ENCODE measurements at regions not wholly inside any gene's neighbourhood (a gene's known extent, or its start where the extent isn't known, plus 50 kb on each side); places are given as distances from the start of the nearest gene placed in this dataset.
"Not testable (repeated sequence)": the region's sequence is repeated elsewhere in the genome, so short reads cannot be mapped to it uniquely, and the experiment has no call there.

DNA sequence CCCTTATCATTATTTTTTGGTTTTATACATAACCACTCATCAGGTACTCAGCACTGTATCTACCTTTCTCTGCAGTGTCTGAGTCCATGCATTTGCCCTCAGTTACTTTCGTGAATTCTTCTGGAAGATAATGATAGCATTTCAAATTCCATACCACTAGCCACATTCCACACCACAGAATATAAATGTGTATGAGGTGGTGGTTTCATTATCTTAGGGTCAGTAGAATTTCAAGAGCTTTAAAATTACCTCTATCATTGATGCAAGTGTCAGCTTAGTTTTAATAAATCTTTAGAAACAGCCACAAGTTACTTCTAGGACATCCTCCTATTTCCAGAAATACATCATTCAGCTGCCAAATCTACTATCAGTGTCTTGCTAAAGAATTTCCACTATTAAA lies 1578.3 kb downstream of the OLFM4 start:
- DNase-seq, result no peak

DNA sequence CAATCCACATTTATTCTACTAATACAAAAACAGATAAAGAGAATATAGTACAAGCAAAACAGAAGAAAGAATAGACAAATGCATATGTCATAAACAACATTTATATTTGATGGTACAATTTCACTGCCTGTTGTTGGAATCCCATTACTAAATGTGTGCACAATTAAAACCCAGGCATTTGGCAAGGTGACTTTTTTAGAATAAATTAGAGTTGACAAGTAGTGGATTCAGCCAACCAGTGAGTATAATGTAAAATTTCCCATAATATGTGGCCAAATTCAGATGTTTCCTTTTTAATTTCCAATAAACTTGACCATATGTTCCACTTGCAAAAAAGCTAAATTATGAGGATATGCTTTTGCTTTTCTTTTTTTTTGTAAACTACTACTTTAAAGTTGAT lies 1578.8 kb downstream of the OLFM4 start:
- no peak for DNase-seq

DNA sequence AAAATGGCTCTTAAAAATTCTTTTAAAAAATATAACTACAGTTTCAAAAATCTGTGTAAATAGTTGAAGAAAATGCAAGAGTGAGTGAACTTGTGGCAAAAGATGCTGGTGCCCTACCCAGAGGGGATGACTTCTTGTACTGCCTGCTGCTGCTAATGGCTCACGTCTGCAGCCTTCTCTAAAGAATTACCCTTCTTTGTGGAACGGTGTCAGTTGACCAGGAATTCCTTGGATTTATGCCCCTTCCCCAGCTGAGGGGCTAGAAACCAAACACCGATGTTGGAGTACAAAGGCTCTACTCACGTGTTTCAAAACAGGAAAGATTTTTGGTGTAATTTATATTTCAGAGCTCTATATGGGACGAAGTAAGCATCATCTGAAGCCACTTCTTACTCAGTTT lies 1582.8 kb downstream of the OLFM4 start:
- DNase-seq, result no peak

- peak; percentile 91 to 93 for DNase-seq
Measured at GRCh38 chr13:54614726-54615125, 1586.1 kb downstream of the OLFM4 start.

GRCh38 chr13:54626504-54626903 lies 1597.9 kb downstream of the OLFM4 start:
- not testable (repeated sequence) for DNase-seq

GRCh38 chr13:54627646-54628372 lies 1599.2 kb downstream of the OLFM4 start:
- DNase-seq, result no peak

DNA sequence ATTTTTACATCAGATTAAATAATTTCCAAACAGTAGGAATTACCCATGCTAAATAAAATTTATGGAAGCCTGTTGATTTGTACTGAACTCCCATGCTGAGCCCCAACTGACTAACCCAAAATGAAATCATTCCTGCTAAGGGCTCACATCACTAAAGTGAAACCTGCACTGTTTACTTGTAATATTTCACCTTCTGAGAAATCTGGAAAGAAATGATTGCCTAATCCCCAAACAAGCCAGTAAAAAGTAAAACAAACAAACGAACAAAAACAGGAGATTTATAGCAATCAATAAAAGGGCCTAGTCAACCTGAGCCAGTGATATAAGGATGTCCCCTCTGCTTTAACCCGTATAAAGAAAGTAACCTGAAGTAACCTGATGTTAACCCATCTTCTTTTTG lies 1599.8 kb downstream of the OLFM4 start:
- no peak for DNase-seq

DNA sequence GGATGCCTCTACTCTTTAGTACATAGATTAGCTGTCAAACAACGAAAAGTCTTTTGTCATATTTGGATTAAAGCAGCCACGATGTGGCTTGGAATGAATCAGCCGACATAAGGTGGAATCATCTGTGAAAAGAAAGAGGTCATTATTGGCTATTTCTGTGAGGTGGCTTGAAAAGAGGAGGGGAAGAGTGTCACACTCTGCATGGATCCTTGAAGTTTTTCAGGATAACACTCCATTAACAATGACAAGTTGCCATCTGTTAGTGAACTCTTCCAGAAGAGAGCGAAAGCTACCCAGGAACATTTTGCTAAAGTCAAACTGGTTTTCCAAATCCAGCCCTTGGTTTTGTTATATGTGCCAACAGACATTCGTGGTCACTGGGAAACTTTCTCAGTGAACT lies 1604.8 kb downstream of the OLFM4 start:
- DNase-seq, result no peak

DNA sequence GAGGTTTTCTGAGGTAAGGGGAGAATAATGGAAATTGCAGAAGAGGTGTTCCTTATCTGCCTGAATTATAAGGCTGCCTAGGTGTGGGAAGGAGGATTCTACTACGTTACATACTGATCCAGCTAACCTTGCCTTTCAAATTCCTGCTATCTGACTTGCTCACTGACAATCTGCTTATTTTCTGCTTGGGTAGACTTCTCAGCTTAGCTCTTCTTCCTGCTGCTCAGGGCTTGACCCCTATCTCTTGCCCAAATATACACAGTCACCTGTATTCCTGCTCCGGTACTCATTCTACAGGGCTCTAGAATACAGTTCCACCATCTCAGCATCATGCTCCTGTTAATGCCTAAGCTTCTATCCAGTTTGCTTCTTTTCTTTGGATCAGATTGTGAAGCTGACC lies 1607.6 kb downstream of the OLFM4 start:
- no peak for DNase-seq

DNA sequence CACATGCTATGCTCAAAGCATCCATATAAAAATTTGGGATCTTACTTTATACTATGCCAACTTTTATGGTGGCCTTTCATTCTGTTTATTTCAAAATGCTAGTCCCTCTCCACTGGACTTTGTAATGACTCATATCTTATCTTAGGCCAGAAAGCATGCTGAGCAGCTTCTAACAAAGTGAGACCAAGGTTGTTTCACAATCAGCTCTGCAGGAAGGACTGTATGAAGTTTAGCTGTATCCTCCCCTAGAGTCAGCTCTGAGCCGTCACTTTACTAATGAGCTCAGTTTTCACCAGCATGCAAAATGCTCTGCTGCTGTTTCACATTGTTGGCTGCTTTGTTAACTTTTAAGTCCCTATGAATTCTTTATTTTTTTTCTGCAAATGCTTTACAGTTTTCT lies 1608.8 kb downstream of the OLFM4 start:
- DNase-seq, result no peak

DNA sequence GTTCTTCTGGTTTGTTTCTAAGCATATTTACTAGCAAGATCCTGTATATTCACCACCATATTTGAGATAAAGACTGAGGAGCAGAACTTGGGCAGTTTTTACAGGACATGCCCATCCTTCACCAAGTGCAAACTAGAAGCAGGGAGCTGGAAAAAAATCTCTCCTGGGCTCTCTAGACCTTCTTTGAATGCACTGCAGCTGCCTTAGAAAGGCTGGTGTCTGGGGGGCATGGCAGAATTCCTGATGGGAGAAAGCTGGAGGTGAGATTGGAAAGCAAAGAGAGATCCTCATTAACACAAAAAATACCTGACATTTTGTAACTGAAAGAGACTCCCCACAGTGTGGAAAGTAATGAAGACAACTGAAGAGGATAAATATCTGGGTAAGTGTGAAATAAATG lies 1612.1 kb downstream of the OLFM4 start:
- no peak for DNase-seq

DNA sequence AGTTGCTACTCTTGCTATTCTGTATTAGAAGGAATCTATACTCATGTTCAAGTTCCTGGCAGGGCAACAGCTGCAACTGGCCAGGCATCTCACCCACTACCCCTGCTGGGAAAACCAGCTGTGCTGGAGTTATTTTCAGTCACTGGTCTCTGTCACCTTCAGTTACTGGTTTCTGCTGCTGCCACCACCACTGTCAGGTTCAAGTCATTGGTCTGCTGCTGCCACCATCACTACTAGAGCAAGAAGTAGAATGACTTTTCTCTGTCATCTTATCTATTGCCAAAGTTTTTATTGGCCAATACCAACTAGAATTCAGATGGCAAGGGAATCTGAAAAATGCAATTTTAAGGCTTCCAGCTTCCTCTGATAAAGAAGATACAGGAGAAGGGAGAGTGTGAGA lies 1615.2 kb downstream of the OLFM4 start:
- no peak for DNase-seq

DNA sequence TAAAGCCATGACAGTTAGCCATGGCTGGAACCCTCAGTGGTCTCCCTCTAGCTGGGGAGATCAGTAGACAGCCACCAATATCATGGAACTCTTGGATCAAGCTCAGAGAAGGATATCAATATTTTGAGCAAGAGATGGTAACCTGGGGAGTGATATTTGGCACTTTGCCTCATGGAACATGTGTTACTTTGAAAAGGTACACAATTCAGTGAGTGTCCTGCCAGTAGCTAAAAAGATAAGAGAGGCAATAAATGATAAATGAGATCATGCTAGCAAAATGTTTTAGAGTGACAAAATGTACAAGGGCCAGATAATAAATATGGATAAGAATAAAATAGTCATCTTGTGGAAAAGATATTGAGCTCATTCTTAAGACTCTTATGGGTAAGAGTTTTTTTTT lies 1618.7 kb downstream of the OLFM4 start:
- DNase-seq, result no peak

- no peak for DNase-seq
Measured at GRCh38 chr13:54657588-54657987, 1629.0 kb downstream of the OLFM4 start.

DNA sequence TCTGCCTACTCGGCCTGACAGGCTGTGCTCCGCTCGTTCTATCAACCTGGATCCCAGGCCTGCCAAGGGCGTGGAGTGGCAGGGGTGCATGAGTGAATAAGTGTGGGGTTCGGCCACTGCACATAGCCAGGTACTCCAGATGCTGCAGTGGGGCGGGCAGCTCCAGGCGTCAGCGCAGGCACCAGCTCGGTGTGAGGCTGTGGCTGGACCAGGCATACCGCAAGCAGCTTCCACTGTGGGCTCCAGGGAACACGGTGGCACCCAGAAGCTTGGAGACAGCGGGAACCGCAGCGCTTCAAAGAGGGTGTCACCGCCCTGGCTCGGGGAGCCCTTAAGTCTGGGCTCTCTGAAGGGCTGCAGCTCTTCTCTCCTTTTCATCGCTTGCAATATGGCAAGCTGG lies 1630.2 kb downstream of the OLFM4 start:
- no peak for DNase-seq

DNA sequence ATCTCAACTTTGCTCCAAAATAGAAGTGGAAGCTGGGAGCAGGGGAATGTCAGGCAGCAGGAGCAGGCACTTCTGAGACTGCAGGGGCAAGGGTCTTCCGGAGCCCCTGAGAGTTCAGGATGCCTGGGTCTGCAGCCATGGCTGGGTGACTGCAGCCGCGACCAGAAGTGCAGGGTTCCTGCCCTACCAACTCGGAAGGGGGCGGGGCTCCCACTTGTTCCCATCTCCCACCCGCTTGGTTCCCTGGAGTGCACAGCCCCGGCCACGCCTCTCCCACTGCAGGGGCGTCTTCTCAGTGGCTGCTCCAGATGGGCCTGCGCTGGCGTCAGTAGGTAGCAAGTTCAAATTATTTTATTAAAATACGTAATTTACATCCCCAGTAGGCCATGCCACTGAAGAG lies 1631.7 kb downstream of the OLFM4 start:
- no peak for DNase-seq

- no peak for DNase-seq
Measured at GRCh38 chr13:54676526-54677113, 1648.0 kb downstream of the OLFM4 start.

- DNase-seq, result no peak
Measured at GRCh38 chr13:54682184-54682583, 1653.6 kb downstream of the OLFM4 start.

DNA sequence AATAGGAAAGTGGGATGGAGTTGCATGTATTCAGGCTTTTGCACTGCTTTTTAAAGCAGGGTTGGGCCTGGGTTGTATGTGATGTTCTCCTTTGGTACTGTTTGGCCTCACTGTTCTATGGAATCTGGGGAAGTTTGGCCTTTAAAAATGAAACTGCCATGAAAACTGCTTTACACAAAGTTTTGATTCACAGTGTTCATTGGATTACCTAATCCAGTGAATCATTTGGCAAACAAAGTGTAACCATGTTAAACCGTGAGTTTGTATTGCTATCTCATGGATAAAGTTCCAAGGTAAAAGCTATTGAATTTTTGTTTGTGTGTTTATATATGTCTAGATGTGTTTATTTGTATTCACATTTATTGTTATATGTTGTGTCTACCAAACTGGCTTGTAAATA lies 1658.6 kb downstream of the OLFM4 start:
- DNase-seq, result no peak

DNA sequence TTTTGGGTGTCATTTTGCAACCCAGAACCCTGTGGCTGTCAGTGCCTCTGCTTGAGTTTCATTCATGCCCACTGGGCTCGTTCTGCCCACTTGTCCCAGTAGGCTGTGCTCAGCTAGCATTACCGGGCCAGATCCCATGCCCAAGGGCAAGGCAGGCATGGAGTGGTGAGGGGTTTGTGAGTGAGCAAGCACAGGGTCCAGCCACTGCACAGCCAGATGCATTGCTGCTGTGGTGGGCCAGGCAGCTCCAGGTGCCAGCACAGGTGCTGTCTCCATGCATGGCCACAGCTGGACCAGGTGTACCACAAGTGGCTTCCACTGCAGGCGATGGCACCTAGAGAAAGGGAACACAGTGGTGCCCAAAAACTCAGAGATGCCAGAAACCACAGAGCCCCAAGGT lies 1671.2 kb downstream of the OLFM4 start:
- no peak for DNase-seq

- DNase-seq, result no peak
Measured at GRCh38 chr13:54705738-54706137, 1677.1 kb downstream of the OLFM4 start.

- DNase-seq, result no peak
Measured at GRCh38 chr13:54706336-54706735, 1677.7 kb downstream of the OLFM4 start.

DNA sequence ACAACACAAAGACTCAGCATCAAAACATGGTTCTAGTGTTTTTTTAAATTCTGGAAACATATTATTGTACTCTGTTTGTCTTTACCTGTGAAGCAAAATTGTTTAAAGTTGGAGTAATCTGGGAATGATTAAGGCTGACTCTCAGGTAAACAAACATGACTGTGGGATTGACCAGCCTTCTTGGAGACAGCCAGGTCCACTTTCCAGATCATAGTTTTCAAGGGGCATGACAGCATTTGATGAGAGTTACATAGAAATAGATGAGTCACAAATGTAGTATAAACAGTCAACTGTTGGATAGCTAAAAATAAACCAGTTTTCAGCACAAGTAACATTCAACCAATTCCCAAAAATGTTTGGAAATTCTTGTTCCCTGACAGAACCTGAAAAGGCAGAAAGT lies 1680.9 kb downstream of the OLFM4 start:
- DNase-seq, result no peak

DNA sequence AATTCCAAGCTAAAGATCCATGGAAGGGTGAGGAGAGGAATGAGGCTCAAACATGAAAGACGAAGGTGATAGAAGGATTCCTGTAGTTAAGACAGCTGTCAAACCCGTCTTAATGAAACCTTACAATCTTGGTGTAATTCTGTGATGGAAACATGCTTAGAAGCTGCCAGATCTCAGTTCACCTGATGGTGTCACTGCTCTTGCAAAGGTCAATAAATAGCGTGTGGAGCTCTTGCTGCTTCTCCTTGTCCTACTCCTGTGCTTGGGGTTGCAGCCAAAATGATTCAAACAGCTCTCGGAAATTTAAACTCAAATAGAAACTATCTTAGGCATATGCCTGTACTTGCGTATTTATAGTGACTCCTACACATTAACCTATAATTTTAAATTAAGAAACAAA lies 1705.0 kb downstream of the OLFM4 start:
- peak in 1 of 2 experiments; percentile 9 for DNase-seq

GRCh38 chr13:54737211-54737610 lies 1708.6 kb downstream of the OLFM4 start:
- DNase-seq, result not testable (repeated sequence)

All from NCI-H1930 (cell line).